ENCODE measurements at regions not wholly inside any gene's neighbourhood (a gene's known extent, or its start where the extent isn't known, plus 50 kb on each side); places are given as distances from the start of the nearest gene placed in this dataset.

DNA sequence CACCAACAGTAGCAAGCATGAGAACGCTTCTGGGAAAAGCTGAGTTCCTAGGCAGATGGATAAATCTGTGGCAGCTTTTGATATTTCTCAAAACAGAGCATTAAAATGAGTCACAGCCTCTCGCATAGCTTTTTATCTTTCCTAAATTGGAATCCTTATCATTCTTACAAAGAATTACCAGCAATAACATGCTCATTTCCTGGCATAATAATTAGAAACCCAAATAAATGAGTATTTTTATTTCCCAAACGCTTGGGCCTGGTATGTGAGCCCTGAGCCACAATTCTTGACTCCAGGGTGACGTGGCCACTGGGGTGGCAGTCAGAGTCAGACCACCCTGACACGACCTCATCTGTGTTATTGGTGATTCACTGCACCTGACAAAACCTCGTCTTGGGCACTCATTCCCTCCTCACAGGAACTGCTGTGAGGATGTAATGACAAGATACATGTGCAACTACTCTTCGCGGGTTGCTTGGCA is 210.7 kb downstream of the ARL4C start:
- no peak for DNase-seq (ENCODE audit: low read depth in 1 of 2, low spot score in 1 of 2)

DNA sequence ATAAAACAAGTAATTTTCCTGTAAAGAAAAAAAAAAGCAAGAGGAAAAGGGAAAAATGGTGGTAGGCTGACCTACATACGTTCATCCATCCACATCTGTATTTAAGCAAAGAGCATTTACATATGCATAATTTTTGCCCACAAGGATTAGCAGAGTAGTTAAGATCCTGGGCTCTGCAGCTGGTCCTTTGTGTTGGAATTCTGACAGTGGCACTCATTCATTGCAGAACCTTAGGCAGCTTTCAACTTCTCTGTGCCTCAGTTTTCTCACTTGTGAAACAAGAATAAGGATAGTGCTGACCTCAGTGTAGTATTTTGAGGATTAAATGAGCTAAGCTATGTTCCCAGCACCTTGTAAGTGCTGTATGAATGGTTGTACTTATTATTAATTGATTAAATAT is 211.3 kb downstream of the ARL4C start:
- DNase-seq (ENCODE audit: low read depth in 1 of 2, low spot score in 1 of 2): no peak

DNA sequence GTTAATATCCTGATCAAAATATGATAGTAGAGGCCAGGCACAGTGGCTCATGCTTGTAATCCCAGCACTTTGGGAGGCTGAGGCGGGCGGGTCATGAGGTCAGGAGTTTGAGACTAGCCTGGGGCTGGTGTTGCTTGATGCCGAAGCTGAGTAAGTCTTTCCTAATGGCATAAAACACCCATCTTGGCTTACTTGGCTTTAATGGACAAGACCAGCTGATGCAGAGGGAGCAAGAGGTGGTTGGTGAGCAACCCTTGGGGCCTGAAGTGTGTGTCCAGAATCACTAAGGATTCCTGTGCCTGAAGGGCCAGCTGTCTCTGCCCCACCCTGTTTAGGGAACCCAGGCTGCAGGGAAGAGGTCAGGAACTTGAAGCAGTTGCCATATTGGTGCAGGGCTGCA is 217.2 kb downstream of the ARL4C start:
- DNase-seq (ENCODE audit: low read depth in 1 of 2, low spot score in 1 of 2): no peak

DNA sequence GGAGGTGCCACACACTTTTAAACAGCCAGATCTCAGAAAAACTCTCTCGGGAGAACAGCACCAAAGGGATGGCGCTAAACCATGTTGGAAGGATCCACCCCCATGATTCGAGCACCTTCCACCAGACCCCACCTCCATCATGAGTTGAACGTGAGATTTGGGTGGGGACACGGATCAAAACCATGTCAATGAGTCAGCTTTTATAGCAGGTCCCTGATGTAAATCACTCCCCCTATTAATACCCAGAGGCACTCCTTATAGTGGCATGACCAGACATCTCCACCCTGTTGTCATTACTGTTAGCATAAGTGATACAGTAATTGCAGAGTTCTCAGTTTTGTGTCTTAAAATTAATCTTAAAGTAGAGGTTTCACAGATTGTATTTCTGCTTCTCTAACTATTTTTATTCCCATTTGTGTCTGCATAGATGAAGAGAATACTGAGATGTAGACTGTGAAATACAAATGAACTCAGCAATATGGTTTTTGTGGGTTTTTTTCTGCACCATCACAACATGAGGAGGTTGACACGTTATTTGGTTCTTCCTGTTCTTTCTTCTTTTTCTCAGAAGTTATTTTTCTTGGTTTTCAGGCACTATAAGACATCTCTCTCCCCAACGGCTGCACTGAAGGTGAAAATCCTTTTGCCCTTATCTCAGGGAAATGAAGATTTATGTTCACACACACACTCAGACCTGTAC is 218.2 kb downstream of the ARL4C start:
- DNase-seq (ENCODE audit: low read depth in 1 of 2, low spot score in 1 of 2): no peak

DNA sequence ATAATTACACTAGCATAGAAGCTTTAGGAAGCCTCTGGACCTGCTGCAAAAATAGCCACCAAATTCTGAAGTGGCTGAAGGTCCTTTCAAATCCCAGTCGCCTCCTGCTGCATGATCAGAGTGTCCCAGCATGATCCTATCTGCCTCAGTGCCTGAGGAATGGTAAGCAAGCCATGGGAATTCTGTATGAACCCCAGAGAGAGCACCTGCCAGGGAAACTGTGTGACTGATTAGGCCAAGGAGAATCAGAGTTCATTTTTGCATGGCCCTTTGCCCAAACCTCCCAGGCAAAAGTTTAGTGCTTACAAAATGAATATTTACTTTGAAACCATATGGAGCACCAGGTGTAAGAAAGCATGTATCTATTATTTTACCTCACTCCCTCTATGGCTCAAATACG is 221.4 kb downstream of the ARL4C start:
- DNase-seq (ENCODE audit: low read depth in 1 of 2, low spot score in 1 of 2): no peak

DNA sequence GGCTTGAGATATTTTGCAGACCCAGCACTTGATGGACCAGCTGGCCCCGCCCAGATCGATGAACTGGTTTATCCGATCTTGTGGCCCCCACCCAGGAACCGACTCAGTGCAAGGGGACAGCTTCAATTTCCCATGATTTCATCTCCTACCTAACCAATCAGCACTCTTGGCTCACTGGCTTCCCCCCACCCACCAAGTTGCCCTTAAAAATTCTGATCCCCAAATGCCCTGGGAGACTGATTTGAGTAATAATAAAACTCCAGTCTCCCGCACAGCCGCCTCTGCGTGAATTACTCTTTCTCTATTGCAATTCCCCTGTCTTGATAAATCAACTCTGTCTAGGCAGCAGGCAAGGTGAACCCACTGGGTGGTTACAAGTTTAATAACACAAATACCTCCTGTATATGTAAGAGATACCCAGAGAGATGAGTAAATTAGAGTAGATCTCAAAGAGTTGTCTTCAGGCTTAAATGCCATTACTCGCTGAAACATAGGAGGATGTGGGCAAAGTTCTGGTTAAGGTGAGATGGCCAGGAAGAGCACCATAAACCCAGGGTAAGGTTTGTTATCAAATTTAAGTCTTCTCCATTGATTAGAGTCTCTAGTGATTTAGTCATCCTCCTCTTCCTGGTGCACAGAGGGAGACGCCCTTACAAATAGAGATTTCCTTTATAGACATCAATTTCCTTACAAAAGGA is 222.8 kb downstream of the ARL4C start:
- no peak for DNase-seq (ENCODE audit: low read depth in 1 of 2, low spot score in 1 of 2)

DNA sequence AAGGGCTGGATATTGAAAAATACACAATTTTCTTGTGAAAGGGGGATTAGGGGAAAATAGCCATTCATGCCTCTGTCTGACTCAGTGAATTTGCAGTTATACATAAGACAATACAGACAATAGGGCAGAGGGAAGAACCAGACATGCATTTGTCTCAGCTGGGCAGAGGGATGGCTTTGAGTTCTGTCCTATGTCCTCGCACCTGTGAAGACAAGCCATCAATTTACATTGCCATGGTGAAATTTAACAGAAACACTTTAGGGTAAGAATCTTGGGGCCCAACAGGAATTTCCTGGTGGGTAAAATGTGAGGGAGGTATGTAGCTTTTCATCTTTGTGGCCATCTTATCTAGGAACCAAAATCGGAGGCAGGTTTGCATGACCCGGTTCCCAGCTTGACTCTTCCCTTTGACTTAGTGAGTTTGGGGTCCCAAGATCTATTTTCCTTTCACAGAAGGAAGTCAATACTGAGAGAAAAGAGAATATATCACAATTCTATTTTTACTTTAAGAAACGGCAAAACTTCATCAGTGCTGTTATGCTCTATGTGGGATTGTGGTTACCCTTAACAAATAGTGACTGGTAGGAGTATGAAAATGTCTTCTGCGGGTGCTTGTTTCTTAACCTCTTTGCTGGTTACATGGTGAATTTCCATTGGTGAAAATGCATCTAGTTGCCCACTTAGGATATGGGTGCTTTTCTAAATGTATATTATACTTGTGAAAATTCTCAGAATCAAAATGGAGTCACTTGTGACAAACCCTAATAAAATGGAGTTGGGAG is 221.8 kb downstream of the SPP2 start:
- no peak for DNase-seq (ENCODE audit: low read depth in 1 of 2, low spot score in 1 of 2)

DNA sequence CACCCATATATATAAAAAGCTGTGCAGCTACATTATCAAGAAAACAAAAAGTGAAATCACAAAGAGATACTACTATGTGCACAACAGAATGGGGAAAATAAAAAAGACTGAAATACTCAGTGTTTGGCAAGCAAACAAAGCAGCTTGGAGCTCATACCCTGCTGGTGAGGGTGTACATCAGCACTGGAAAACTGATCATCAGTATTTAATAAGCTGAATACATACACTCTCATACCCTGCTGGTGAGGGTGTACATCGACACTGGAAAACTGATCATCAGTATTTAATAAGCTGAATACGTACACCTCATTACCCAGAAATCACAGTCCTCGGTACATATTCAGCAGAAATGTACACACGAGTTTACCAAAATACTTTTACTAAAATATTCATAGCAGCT is 220.8 kb downstream of the SPP2 start:
- no peak for DNase-seq (ENCODE audit: low read depth in 1 of 2, low spot score in 1 of 2)

DNA sequence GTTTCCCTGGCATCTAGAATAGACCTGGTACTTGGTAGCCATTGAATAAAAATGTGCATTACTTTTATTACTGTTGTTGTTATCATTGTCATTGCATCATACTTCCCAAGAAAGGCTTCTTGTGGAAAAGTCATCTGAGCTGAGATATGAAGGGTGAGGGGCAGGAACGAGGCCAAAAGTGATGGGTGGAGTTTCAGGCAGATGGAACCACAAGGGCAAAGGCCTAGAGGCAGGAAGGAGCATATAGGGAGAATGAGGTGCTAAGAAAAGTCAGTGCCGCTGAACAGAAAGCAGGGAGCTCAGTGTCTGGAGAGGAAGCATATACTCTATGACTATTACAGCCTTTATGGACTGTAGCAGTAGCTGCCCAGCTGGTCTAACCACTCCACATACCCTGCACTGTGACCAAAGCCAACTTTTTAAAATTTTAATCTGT is 219.3 kb downstream of the SPP2 start:
- no peak for DNase-seq (ENCODE audit: low read depth in 1 of 2, low spot score in 1 of 2)

DNA sequence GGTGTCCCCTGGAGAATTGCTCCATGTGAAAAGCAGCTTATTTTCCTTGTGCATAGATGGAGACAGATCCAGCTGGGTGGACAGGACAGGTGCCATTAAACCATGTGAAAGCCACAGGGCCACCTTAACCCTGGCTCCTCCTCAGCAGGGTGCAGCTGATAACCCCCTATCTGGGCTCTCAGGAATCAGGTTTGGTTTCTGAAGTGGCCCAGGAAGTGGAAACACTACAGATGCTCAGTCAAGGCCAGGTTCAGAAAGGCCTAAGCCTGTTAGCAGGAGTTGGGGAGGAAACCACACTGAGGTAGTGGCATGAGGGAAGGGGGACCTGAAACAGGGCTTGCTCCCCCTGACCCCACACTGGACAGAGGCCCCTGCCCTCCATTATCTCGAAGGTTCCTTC is 217.0 kb downstream of the SPP2 start:
- DNase-seq (ENCODE audit: low read depth in 1 of 2, low spot score in 1 of 2): no peak

DNA sequence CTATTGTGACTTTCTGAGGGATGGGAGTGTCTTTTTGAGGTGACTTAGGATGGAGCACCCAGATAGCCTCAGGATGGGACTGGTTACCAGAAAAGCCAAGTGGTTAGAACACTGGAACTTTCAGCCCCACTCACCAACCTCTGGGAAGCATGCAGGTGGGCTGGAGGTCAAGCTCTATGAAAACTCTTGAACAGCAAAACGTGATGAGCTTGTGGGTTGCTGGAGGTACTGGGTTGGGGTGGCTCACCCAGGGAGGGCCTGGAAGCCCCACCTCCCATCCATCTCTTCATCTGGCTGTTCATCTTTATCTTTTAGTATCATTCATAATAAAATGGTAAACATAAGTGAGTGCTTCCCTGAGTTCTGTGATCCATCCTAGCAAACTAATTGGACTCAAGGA is 216.4 kb downstream of the SPP2 start:
- no peak for DNase-seq (ENCODE audit: low read depth in 1 of 2, low spot score in 1 of 2)

DNA sequence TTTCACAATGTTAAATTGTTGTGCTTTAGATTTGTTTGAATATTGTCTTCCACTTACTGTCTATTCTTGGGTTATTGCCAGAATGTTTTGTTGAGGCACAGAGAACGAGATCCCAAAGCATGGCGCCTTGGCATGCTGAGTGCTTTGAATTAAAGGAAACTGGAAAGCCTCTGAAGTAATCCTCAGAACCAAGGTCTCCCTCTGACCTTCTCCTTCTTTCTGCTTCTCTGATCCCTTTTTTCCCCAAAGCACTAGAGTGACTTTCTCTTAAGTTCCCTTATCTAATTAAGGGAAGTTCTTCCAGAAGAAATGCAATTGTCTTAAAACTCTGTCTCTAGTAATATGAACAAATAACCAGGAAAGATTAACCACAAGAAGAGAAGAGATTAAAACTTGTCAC is 214.7 kb downstream of the SPP2 start:
- DNase-seq (ENCODE audit: low read depth in 1 of 2, low spot score in 1 of 2): no peak

DNA sequence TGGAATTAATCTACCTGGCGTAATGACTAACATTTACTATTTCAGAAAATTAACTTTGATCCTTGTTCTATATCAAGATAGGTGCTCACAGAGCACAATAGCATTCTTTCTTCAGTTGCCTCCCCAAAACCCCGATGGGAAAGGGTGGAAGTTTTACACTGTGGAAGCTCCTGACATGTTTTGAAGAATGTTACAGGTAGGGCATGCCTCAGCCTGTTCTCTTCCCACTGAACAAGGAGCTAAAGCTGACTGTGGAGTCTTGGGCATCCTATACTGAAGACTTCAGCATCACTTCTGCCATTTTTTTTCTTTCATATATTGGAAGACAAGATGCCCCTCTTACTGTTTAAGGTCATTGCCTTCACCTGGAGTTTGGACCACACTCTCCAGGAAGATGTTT is 211.2 kb downstream of the SPP2 start:
- DNase-seq (ENCODE audit: low read depth in 1 of 2, low spot score in 1 of 2): no peak

DNA sequence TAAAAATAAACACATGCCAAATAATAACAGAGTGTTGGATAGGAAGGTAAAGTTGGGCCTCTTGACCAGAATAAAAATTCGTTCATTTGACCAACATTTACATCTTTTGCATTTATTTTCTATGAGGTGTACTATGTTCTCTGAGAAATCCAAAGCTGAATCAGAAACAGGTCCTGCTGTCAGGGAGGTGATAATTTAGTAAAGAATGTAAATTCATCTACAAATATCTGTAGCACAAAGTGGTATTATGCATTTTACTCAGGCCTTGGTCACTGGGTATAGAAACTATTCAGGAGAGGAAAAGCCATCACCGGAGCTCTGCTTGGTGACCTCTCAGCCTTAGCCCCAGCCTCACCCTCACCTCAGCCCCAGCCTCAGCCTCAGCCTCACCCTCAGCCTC is 208.9 kb downstream of the SPP2 start:
- no peak for DNase-seq (ENCODE audit: low read depth in 1 of 2, low spot score in 1 of 2)

DNA sequence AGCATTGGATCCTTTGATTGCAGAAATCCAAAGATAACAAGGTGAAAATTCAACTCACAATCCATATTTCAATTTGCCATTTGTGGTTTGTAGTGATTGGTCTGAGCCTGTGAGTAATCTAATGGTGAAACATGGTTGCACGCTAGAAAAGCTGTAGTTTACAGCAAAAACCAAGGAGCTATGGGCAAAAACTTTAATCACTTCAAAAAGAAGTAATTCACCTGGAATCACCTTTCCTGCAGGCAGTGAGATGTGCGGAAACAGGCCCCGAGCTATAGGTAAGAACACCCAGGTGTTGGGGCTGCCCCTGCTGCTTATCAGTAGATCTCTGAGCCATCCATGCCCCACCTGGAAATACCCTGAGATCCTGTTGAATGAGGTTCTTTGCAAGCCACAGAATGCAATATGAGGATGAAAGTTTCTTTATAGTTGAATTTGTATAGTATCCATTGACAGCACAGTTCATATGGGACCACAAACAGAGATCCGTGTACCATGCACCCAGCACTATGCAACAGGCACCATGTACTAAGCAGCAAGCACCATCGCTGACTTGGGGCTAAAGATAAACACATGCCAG is 208.2 kb downstream of the SPP2 start:
- no peak for DNase-seq (ENCODE audit: low read depth in 1 of 2, low spot score in 1 of 2)

DNA sequence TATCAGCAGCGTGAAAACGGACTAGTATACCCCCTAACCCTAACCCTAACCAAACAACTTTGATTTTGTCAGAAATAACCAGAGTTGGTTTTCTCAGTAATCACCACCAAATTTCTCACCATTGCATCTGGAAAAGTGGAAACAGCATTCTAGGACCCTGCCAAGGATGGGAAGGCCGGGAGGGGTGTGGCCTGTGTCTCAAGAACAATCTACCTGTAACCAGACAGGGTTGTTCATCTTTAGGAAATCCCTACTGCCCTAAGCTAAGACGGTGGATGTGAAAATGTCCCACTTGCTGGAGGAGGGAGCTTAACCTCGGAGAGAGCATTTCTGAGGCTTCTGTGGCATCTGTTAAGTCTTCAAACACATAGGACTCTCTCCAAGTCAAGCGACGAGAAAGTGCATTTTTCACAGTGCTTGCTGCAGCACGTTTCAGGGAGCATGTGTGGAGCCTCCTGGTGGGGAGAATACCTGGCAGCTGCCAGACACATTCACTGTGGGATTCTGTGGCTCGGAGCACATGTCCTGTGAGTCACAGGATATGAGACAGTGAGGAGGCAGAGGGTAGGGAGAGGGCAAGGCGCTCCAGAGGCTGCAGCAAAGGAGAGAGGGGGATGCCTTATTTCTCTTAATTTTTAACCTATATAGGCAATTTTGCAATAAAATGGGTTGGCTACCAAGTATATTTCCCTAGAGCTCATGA is 207.5 kb downstream of the SPP2 start:
- DNase-seq (ENCODE audit: low read depth in 1 of 2, low spot score in 1 of 2): no peak

DNA sequence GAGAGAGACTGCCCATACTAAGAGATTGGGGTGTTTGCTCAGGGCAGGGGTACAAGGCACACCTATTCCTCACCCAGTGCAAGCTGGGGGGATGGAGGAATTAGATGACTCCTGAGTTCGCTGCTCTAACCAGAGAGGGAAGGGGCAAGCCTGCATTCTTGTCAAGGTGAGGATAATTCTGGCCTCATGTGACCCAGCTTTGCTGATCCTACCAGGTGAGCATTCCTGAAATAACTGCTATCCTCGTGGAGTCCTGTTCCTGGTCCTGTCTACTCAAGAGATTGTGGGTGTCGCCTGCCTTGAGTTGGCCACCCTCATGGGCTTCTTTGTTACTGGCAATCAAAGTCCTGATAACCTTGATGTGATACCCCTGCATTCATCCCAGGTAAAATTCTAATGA is 206.0 kb downstream of the SPP2 start:
- no peak for DNase-seq (ENCODE audit: low read depth in 1 of 2, low spot score in 1 of 2)

DNA sequence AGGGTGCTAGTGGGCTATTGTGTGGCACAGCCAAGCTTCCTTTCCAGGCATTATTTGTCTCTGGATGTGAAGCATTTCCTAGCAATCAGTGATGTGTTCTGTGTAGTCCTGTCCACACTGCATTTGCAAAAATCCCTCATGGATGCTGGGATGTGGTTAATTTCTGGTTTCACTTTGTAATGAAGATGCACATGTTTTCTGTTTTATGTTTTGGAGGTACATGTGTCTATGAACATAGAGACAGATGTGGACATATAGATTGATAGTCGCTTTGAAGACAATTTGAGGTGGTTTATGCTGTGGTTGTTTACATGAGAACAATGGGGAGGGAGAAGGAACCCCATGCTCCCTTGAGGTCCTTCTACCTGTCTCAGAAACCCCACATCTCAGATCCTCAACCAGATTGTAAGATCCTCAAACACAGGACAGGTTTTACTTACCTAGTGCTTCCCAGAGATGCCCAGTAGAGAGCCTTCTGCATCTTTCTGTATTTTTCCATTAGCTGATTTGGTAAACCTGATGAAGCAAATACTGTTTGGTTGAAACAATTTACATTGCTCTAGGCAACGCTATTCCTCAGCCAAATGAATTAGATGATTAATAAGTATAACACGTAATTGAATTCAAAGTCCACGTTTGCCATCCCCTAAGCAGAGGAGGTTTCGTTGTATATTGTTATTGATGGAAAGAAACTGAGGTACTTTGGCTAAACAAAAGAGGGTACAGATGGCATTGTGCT is 204.4 kb downstream of the SPP2 start:
- DNase-seq (ENCODE audit: low read depth in 1 of 2, low spot score in 1 of 2): no peak

DNA sequence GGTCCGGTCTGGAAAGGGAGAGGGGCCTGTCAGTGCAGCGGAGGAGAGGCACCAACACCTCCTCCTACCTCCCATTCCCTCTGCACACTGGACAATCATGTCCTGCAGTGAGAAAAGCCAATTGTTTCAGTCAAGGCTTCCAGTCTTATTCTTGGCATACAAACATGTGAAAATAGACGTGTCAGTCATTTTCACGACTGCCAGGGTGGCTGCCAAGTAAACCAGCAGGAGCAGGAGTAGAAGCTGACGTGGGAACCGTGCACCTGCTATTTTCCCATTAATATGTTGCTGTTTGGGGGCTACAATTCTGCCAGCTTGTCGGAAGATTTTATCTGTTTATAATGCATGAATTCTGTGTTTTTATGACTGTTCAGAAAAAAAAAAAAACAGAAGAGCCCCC is 202.3 kb downstream of the SPP2 start:
- no peak for DNase-seq (ENCODE audit: low read depth in 1 of 2, low spot score in 1 of 2)

Measured in activated CD4-positive, alpha-beta T cell treated with anti-CD3 and anti-CD28 coated beads, Interleukin-2, amount 50 U/mL, for 24 hours (primary cell).